ENCODE measurements at regions not wholly inside any gene's neighbourhood (a gene's known extent, or its start where the extent isn't known, plus 50 kb on each side); places are given as distances from the start of the nearest gene placed in this dataset.

GRCh38 chr4:26252349-26253025 lies 68.3 kb upstream of the RBPJ start:
- TF ChIP-seq CTCF (IDR thresholded peaks at IDR 0.05) (no peak), EZH2 (IDR thresholded peaks at IDR 0.05; ENCODE audit: borderline replicate concordance, insufficient read depth, low read depth, low read length, poor library complexity, severe bottlenecking) (no peak)
